Upper lobe of left lung (tissue), 6 donors: ENCODE measurements at regions not wholly inside any gene's neighbourhood (a gene's known extent, or its start where the extent isn't known, plus 50 kb on each side); places are given as distances from the start of the nearest gene placed in this dataset.

Experiments used
- ATAC-seq, 2 donors: fragments of 200-7000 bp; cut with Tn5 transposase; one replicate each; pipeline ENCODE4 v1.9.1; 2022; ENCODE audit warnings: mild to moderate bottlenecking in 2 of 2, moderate library complexity in 2 of 2; ENCODE audit not compliant: low FRiP score in 2 of 2
- DNase-seq, 2 donors: peaks; one replicate each; pipeline ENCODE4 v3.0.0-alpha.2; 2019 to 2020
- H3K27ac ChIP-seq, 4 donors: fragments of 200-600 bp; sonication (generic); one replicate each; pipeline ENCODE4 v1.5.1; 2016 to 2019
- H3K27me3 ChIP-seq, 4 donors: fragments of 200-600 bp; sonication (generic); one replicate each; pipeline ENCODE4 v1.5.1; 2017 to 2019
- H3K36me3 ChIP-seq, 4 donors: fragments of 200-600 bp; sonication (generic); one replicate each; pipeline ENCODE4 v1.5.1; 2016 to 2019
- H3K4me1 ChIP-seq, 4 donors: fragments of 200-600 bp; sonication (generic); one replicate each; pipeline ENCODE4 v1.5.1; 2018 to 2019
- H3K4me3 ChIP-seq, 4 donors: fragments of 200-600 bp; sonication (generic); one replicate each; pipeline ENCODE4 v1.5.1; 2017 to 2019; ENCODE audit warnings: mild to moderate bottlenecking in 2 of 4, moderate library complexity in 1 of 4
- H3K9me3 ChIP-seq, 4 donors: fragments of 200-600 bp; sonication (generic); one replicate each; pipeline ENCODE4 v1.5.1; 2018 to 2019
- EP300 ChIP-seq, 4 donors: sonication (generic); formaldehyde crosslinking; IDR thresholded peaks; one replicate each; pipeline ENCODE4 v1.5.1; 2017; ENCODE audit warnings: antibody characterized with exemption in 4 of 4, control low read depth in 2 of 4
- POLR2A ChIP-seq, 4 donors: fragments of 450-650 bp; IDR thresholded peaks; one replicate each; pipeline ENCODE4 v1.5.1; 2016 to 2017; ENCODE audit warnings: antibody characterized with exemption in 4 of 4, mild to moderate bottlenecking in 2 of 4
- POLR2AphosphoS5 ChIP-seq, 2 donors: sonication (generic); formaldehyde crosslinking; IDR thresholded peaks; one replicate each; pipeline ENCODE4 v1.5.1; 2017; ENCODE audit warnings: antibody characterized with exemption in 2 of 2
- WGBS, 2 donors: methylation state at CpG; one replicate each; pipeline ENCODE4 v1.1.5; 2017 to 2018; 5-methylcytosine and 5-hydroxymethylcytosine counted together
- TF ChIP-seq, protein P1 (sequence below), 6 experiments: fragments of 450-650 bp in 4 of 6; fragments of 200-600 bp in 2 of 6; sonication (generic) in 2 of 6; IDR thresholded peaks; one replicate each; pipeline ENCODE4 v1.5.1; 2016 to 2019; ENCODE audit warnings: antibody characterized with exemption in 6 of 6
- donor health status: DM: no; HTN: no; CAD: no; lungs with moderate emphysema.
- donor health status: DM: no; HTN: yes; CAD: no; lungs with severe emphysema.

DNA sequence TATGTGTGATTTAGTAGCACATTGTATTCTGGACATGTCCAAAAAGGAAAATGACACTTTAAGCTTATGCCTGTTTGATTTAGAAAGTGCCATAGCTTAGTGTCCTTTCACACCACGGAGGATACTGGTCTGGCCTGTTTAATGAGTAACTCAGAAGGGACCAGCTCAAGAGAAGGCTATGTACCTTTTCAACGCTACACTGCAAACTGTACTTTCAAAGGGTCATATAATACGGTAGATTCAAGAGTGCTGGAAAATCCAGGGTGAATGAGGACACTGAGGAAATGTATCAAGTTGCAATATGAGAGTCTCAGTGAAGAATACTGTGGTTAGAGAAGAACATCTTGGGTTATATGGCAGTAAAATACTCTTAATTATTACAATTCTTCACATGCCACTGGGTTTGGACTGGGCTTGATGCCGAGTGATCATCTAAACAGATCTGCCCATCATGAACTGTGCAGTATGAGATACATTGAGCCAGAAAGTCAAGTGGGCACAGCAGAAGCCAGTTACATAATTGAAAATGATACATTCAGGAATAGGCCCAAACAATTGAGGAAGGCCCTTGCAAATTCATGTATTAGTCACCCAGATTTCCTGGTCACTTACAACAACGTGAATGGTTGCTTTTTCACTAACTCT, 1211.5 kb upstream of the CDH9 start:
- DNase-seq (no peak), ATAC-seq (no peak)
- H3K27me3 ChIP-seq = no peaks in the 10 kb centered on the region
- TF ChIP-seq EP300 (IDR thresholded peaks at IDR 0.05) = no peak
- TF ChIP-seq, protein P1, sequence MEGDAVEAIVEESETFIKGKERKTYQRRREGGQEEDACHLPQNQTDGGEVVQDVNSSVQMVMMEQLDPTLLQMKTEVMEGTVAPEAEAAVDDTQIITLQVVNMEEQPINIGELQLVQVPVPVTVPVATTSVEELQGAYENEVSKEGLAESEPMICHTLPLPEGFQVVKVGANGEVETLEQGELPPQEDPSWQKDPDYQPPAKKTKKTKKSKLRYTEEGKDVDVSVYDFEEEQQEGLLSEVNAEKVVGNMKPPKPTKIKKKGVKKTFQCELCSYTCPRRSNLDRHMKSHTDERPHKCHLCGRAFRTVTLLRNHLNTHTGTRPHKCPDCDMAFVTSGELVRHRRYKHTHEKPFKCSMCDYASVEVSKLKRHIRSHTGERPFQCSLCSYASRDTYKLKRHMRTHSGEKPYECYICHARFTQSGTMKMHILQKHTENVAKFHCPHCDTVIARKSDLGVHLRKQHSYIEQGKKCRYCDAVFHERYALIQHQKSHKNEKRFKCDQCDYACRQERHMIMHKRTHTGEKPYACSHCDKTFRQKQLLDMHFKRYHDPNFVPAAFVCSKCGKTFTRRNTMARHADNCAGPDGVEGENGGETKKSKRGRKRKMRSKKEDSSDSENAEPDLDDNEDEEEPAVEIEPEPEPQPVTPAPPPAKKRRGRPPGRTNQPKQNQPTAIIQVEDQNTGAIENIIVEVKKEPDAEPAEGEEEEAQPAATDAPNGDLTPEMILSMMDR (IDR thresholded peaks at IDR 0.05) = no peak
- no peak for TF ChIP-seq POLR2A (IDR thresholded peaks at IDR 0.05)
- no peak for TF ChIP-seq POLR2AphosphoS5 (IDR thresholded peaks at IDR 0.05)
- no peaks in the 10 kb centered on the region for H3K4me1 ChIP-seq
- WGBS, 2 donors = 60 to 80% methylated on average over 5 of the region's 5 CpGs
- H3K9me3 ChIP-seq = no peaks in the 10 kb centered on the region
- no peak overlapping the region for H3K27ac ChIP-seq
- no peaks in the 10 kb centered on the region for H3K36me3 ChIP-seq
- no peak overlapping the region for H3K4me3 ChIP-seq

DNA sequence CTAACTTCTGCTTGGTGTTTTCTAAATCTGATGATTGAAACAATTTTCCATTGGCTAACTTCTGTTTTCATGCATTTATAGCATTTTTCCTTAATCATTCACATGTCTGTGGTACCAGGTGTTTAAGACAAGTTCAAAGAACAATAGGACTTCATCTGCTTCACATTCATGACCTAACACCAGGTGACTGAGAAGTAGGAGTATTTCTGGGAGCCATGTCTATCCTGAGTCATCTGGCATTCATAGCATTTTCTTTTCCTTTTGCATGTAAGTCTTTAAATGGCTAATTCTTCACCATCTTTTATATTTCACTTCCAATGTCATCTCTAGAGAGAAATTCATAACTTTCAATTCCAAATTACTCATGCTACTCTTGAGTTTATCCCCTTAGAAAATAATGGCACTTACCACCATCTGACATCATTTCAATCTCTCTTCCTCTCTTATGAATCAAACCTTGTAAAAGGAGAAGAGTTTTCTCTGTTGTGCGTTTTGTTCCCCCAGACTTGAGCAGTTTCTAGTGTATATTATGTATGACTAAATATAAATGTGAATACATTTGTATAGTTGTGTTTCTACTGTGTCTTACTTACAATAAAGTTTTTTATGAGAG, 1196.1 kb upstream of the CDH9 start:
- H3K27ac ChIP-seq = no peak overlapping the region
- DNase-seq (no peak), ATAC-seq (no peak)
- 69 to 74% methylated on average over 1 of the region's 1 CpG for WGBS, 2 donors
- TF ChIP-seq POLR2AphosphoS5 (IDR thresholded peaks at IDR 0.05) (no peak), POLR2A (IDR thresholded peaks at IDR 0.05) (no peak), EP300 (IDR thresholded peaks at IDR 0.05) (no peak)
- TF ChIP-seq, protein P1 (IDR thresholded peaks at IDR 0.05) = no peak
- H3K4me1 ChIP-seq = no peaks in the 10 kb centered on the region
- no peaks in the 10 kb centered on the region for H3K9me3 ChIP-seq
- no peak overlapping the region for H3K4me3 ChIP-seq
- no peaks in the 10 kb centered on the region for H3K36me3 ChIP-seq
- no peaks in the 10 kb centered on the region for H3K27me3 ChIP-seq

DNA sequence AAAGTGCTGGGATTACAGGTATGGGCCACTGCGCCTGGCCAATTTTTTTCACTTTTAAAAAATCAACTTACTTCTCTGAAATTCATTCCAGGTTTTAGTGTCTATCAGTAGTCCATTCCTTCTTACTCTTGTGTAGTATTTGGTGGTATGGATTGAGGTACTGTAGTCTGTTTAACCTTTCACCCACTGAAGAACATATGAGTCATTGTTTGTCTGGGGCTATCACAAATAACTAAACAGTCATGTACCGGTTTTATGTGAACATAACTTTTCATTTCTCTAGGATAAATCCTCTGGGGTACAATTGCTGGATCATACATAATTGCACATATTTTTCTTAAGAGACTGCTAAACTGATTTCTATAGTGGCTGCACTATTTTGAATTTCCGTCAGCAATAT, 1188.0 kb upstream of the CDH9 start:
- WGBS, 2 donors = 89 to 93% methylated on average over 3 of the region's 3 CpGs
- H3K36me3 ChIP-seq = no peaks in the 10 kb centered on the region
- ATAC-seq = no peak
- no peaks in the 10 kb centered on the region for H3K4me1 ChIP-seq
- H3K27me3 ChIP-seq = no peaks in the 10 kb centered on the region
- no peak for TF ChIP-seq EP300 (IDR thresholded peaks at IDR 0.05)
- TF ChIP-seq, protein P1 (IDR thresholded peaks at IDR 0.05) = no peak
- TF ChIP-seq POLR2A (IDR thresholded peaks at IDR 0.05) = no peak
- TF ChIP-seq POLR2AphosphoS5 (IDR thresholded peaks at IDR 0.05) = no peak
- H3K27ac ChIP-seq = no peak overlapping the region
- DNase-seq = no peak
- no peaks in the 10 kb centered on the region for H3K9me3 ChIP-seq
- H3K4me3 ChIP-seq = no peak overlapping the region

DNA sequence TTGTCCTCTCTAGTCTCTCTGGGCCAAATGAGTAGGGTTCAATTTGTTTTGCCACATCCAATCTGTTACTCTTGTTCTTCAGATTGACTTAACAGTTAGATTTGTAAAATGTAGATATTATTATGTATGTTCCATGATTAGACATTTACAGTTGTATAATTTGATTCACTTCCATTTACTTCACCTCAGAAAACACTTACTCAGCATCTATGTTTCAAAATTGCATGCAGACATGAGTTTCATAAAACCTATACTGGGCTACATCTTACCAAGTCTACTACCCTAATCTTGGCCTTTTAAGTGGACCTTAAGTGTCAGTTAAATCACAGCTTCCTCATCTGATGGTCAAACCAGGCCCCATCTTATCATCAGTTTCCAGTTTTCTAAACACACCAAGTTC, 1181.2 kb upstream of the CDH9 start:
- no peak overlapping the region for H3K27ac ChIP-seq
- no peaks in the 10 kb centered on the region for H3K27me3 ChIP-seq
- H3K4me3 ChIP-seq = no peak overlapping the region
- no peak for DNase-seq
- no peaks in the 10 kb centered on the region for H3K4me1 ChIP-seq
- ATAC-seq = no peak
- TF ChIP-seq POLR2AphosphoS5 (IDR thresholded peaks at IDR 0.05) (no peak), EP300 (IDR thresholded peaks at IDR 0.05) (no peak), POLR2A (IDR thresholded peaks at IDR 0.05) (no peak)
- TF ChIP-seq, protein P1 (IDR thresholded peaks at IDR 0.05) = no peak
- H3K9me3 ChIP-seq = peaks cover 0 to 7% (median 0%) of the 10 kb centered on the region in 4 donors
- no peaks in the 10 kb centered on the region for H3K36me3 ChIP-seq

DNA sequence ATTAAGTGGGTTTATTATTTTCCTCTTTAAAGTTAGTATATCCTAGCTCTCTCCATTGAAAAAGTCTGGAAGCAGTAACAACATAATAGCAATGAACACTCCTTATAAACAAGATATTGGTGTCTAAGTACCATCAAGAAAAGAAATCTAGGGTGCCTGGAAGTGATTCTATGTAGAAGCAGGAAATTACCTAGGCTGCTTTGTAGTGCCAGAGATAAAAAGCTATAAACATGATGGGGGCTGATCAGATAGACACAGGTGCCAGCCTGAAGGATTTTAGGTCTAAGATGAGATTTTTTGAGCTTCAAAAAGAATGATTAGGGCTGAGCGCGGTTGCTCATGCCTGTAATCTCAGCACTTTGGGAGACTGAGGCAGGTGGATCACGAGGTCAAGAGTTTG, 1179.3 kb upstream of the CDH9 start:
- WGBS, 2 donors = 91 to 94% methylated on average over 3 of the region's 3 CpGs
- TF ChIP-seq POLR2AphosphoS5 (IDR thresholded peaks at IDR 0.05) (no peak), POLR2A (IDR thresholded peaks at IDR 0.05) (no peak), EP300 (IDR thresholded peaks at IDR 0.05) (no peak)
- TF ChIP-seq, protein P1 (IDR thresholded peaks at IDR 0.05) = no peak
- ATAC-seq = no peak
- H3K27ac ChIP-seq = no peak overlapping the region
- no peaks in the 10 kb centered on the region for H3K36me3 ChIP-seq
- no peak overlapping the region for H3K4me3 ChIP-seq
- no peak for DNase-seq
- H3K27me3 ChIP-seq = no peaks in the 10 kb centered on the region
- no peaks in the 10 kb centered on the region for H3K4me1 ChIP-seq
- peaks cover 0 to 7% (median 1%) of the 10 kb centered on the region in 4 donors for H3K9me3 ChIP-seq
